ENCODE measurements at regions not wholly inside any gene's neighbourhood (a gene's known extent, or its start where the extent isn't known, plus 50 kb on each side); places are given as distances from the start of the nearest gene placed in this dataset.

DNA sequence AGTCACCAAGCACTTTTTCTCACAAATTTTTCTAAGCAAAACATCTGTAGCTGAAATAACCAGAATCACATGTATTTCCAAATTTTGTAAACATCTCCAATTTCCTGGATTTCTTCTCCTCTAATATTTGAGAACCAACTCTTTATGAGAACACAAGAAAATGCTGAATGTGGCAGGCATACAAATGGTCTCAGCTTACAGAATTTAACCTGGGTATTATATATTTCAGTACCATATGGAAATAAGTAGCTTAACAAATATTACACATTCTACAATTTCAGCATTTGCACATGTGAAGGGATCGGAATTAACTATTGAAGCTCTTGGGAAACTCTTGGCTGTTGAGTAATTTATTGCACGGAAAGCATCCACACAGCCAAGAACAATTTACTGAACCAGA, 92.5 kb downstream of the TBXT start:
- TF ChIP-seq SUZ12 (IDR thresholded peaks at IDR 0.05) (no peak), SP1 (IDR thresholded peaks at IDR 0.05) (no peak), ELF4 (IDR thresholded peaks at IDR 0.05) (no peak), FOXM1 (IDR thresholded peaks at IDR 0.05; ENCODE audit: borderline replicate concordance) (no peak), ZNF384 (IDR thresholded peaks at IDR 0.05) (no peak), BHLHE40 (IDR thresholded peaks at IDR 0.05; ENCODE audit: borderline replicate concordance) (no peak), TARDBP (IDR thresholded peaks at IDR 0.05) (no peak), ARNT (IDR thresholded peaks at IDR 0.05) (no peak), FOXK2 (IDR thresholded peaks at IDR 0.05) (no peak), LEF1 (IDR thresholded peaks at IDR 0.05; ENCODE audit: borderline replicate concordance) (no peak), HDGF (IDR thresholded peaks at IDR 0.05; ENCODE audit: borderline replicate concordance) (no peak), NFRKB (IDR thresholded peaks at IDR 0.05) (no peak)
- TF ChIP-seq, protein P1, sequence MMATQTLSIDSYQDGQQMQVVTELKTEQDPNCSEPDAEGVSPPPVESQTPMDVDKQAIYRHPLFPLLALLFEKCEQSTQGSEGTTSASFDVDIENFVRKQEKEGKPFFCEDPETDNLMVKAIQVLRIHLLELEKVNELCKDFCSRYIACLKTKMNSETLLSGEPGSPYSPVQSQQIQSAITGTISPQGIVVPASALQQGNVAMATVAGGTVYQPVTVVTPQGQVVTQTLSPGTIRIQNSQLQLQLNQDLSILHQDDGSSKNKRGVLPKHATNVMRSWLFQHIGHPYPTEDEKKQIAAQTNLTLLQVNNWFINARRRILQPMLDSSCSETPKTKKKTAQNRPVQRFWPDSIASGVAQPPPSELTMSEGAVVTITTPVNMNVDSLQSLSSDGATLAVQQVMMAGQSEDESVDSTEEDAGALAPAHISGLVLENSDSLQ (IDR thresholded peaks at IDR 0.05), result no peak

Measured in HEK293T (cell line).